ENCODE measurements at regions not wholly inside any gene's neighbourhood (a gene's known extent, or its start where the extent isn't known, plus 50 kb on each side); places are given as distances from the start of the nearest gene placed in this dataset.

GRCh38 chr9:73611032-73611431 lies 459.4 kb downstream of the ANXA1 start:
- Histone ChIP-seq H2BK15ac (ENCODE audit: low read depth, low read length) (no peak overlapping the region), H3K79me1 (ENCODE audit: low read depth in 1 of 2, low read length in 2 of 2) (no peaks in the 10 kb centered on the region), H3K4me2 (ENCODE audit: low read depth, low read length) (no peak overlapping the region), H2AK5ac (ENCODE audit: low read depth, low read length) (no peak overlapping the region), H3K56ac (ENCODE audit: extremely low read depth, insufficient read depth, low read length) (no peak overlapping the region), H3K36me3 (ENCODE audit: control insufficient read depth, insufficient read depth, low read length) (no peaks in the 10 kb centered on the region), H3K9me3 (ENCODE audit: control insufficient read depth, insufficient read depth, low read length) (0 out of 2 replicates have a peak, but pooled peaks cover 2% of the 10 kb centered on the region), H4K91ac (ENCODE audit: insufficient read depth, low read depth, low read length) (no peak overlapping the region), H2BK120ac (ENCODE audit: low read depth, low read length) (no peak overlapping the region), H2BK5ac (ENCODE audit: low read depth, low read length, poor library complexity, severe bottlenecking) (no peak overlapping the region), H4K8ac (ENCODE audit: low read depth in 2 of 2, low read length in 2 of 2) (no peak overlapping the region), H3K23ac (ENCODE audit: low read depth, low read length) (no peak overlapping the region), H3K4me1 (ENCODE audit: control insufficient read depth, insufficient read depth, low read length) (no peaks in the 10 kb centered on the region), H3K18ac (ENCODE audit: low read depth, low read length) (no peak overlapping the region), H3K27ac (ENCODE audit: insufficient read depth, low read length) (no peak overlapping the region), H4K20me1 (ENCODE audit: insufficient read depth, low read length) (no peaks in the 10 kb centered on the region), H2AK9ac (replicated peaks; ENCODE audit: low read depth, low read length, poor library complexity) (no peak overlapping the region), H3K4me3 (ENCODE audit: insufficient read depth, low read depth, low read length) (no peak overlapping the region), H3K14ac (replicated peaks; ENCODE audit: low read depth, low read length) (no peak overlapping the region), H2AFZ (replicated peaks; ENCODE audit: low read length, poor library complexity) (no peak overlapping the region), H3K4ac (ENCODE audit: low read depth, low read length) (no peak overlapping the region), H3K9me1 (ENCODE audit: insufficient read depth, low read length) (no peaks in the 10 kb centered on the region), H4K5ac (ENCODE audit: low read depth, low read length) (no peak overlapping the region), H3K27me3 (ENCODE audit: control insufficient read depth, insufficient read depth, low read length) (no peaks in the 10 kb centered on the region), H3K9ac (ENCODE audit: low read depth, low read length) (no peak overlapping the region), H2BK20ac (ENCODE audit: low read depth, low read length) (no peak overlapping the region)
- WGBS, 2 experiments (ENCODE audit: extremely low coverage in 2 of 2, insufficient read length in 1 of 2): 17% methylated on average over 1 of the region's 2 CpGs; no CpG with 5 or more reads in 1 of the 2 experiments
- POLR2A ChIA-PET (ENCODE audit: unreplicated experiment): no interaction called here
- intact Hi-C loops (cut with micrococcal nuclease): no loop called here
- ATAC-seq (ENCODE audit: low read depth) (no peak), DNase-seq (no peak)
- dilution Hi-C loops (cut with HindIII; ENCODE audit: low sequenced_read_pairs, unreplicated experiment): no loop called here
- in situ Hi-C loops (cut with MboI; ENCODE audit: low sequenced_read_pairs): no loop called here
- CTCF ChIA-PET: no interaction called here
- no peak for TF ChIP-seq MXI1 (IDR thresholded peaks at IDR 0.05; ENCODE audit: borderline replicate concordance, low read depth, low read length)
- no peak for TF ChIP-seq POLR2A (IDR thresholded peaks at IDR 0.05; ENCODE audit: low read depth, low read length)
- TF ChIP-seq USF2 (IDR thresholded peaks at IDR 0.05; ENCODE audit: low read depth, low read length): no peak
- no peak for TF ChIP-seq SMC3 (IDR thresholded peaks at IDR 0.05; ENCODE audit: low read depth, low read length)
- TF ChIP-seq CHD1 (IDR thresholded peaks at IDR 0.05; ENCODE audit: low read depth, low read length): no peak
- TF ChIP-seq RAD21 (IDR thresholded peaks at IDR 0.05; ENCODE audit: low read length): no peak
- TF ChIP-seq BHLHE40 (IDR thresholded peaks at IDR 0.05; ENCODE audit: low read depth, low read length): no peak
- no peak for TF ChIP-seq FOS (IDR thresholded peaks at IDR 0.05; ENCODE audit: low read depth, low read length)
- no peak for TF ChIP-seq RFX5 (IDR thresholded peaks at IDR 0.05; ENCODE audit: low read depth, low read length)
- no peak for TF ChIP-seq MAFK (IDR thresholded peaks at IDR 0.05; ENCODE audit: low read depth, low read length)
- TF ChIP-seq, protein P1, sequence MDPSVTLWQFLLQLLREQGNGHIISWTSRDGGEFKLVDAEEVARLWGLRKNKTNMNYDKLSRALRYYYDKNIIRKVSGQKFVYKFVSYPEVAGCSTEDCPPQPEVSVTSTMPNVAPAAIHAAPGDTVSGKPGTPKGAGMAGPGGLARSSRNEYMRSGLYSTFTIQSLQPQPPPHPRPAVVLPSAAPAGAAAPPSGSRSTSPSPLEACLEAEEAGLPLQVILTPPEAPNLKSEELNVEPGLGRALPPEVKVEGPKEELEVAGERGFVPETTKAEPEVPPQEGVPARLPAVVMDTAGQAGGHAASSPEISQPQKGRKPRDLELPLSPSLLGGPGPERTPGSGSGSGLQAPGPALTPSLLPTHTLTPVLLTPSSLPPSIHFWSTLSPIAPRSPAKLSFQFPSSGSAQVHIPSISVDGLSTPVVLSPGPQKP (IDR thresholded peaks at IDR 0.05; ENCODE audit: borderline replicate concordance, low read depth, low read length): no peak
- no peak for TF ChIP-seq CTCF (conservative IDR thresholded peaks at IDR 0.05; ENCODE audit: low read depth, low read length)
- no peak for TF ChIP-seq MAZ (IDR thresholded peaks at IDR 0.05; ENCODE audit: borderline replicate concordance, low read depth, low read length)
- no peak for TF ChIP-seq CEBPB (IDR thresholded peaks at IDR 0.05; ENCODE audit: low read depth, low read length)
- TF ChIP-seq RCOR1 (IDR thresholded peaks at IDR 0.05; ENCODE audit: insufficient replicate concordance, low read length): no peak
- TF ChIP-seq NFE2L2 (IDR thresholded peaks at IDR 0.05; ENCODE audit: low read depth, low read length): no peak
- BruUV-seq (replicated peaks): no TSS peak

Data from IMR-90 (cell line).